H9 (cell line): ENCODE measurements at regions not wholly inside any gene's neighbourhood (a gene's known extent, or its start where the extent isn't known, plus 50 kb on each side); places are given as distances from the start of the nearest gene placed in this dataset.

Source experiments
- DNase-seq: peaks from one replicate; pipeline ENCODE4 v3.0.0-alpha.2; 2017
- H2AFZ ChIP-seq: one replicate; pipeline ENCODE4 v1.6.1; 2013; ENCODE audit warnings: mild to moderate bottlenecking, low read length, control low read depth, moderate library complexity
- H2AK5ac ChIP-seq: 2 replicates; pipeline ENCODE4 v1.6.1; 2013; ENCODE audit warnings: low read length, control low read depth, mixed read lengths; ENCODE audit not compliant: insufficient read length
- H2BK120ac ChIP-seq: one replicate; pipeline ENCODE4 v1.6.1; 2013; ENCODE audit warnings: low read depth, mild to moderate bottlenecking, low read length, control low read depth, inconsistent platforms; ENCODE audit not compliant: poor library complexity, severe bottlenecking
- H2BK12ac ChIP-seq: 2 replicates; pipeline ENCODE4 v1.6.1; 2013; ENCODE audit warnings: low read length, control low read depth, mixed read lengths, low read depth; ENCODE audit not compliant: insufficient read length
- H2BK15ac ChIP-seq: 2 replicates; pipeline ENCODE4 v1.6.1; 2013; ENCODE audit warnings: low read depth, low read length, control low read depth
- H2BK20ac ChIP-seq: one replicate; pipeline ENCODE4 v1.6.1; 2013; ENCODE audit warnings: low read depth, mild to moderate bottlenecking, low read length, control low read depth, inconsistent platforms; ENCODE audit not compliant: poor library complexity, severe bottlenecking
- H2BK5ac ChIP-seq: 2 replicates; pipeline ENCODE4 v1.6.1; 2013; ENCODE audit warnings: low read length, control low read depth, mixed read lengths; ENCODE audit not compliant: insufficient read length
- H3K14ac ChIP-seq: 2 replicates; pipeline ENCODE4 v1.6.1; 2013; ENCODE audit warnings: low read length, control low read depth; ENCODE audit not compliant: insufficient read depth
- H3K18ac ChIP-seq: 2 replicates; pipeline ENCODE4 v1.6.1; 2013; ENCODE audit warnings: low read depth, mild to moderate bottlenecking, mixed read lengths, low read length, control low read depth; ENCODE audit not compliant: insufficient read length
- H3K23ac ChIP-seq: 2 replicates; pipeline ENCODE4 v1.6.1; 2013; ENCODE audit warnings: low read length, control low read depth, mixed read lengths, low read depth; ENCODE audit not compliant: insufficient read length
- H3K23me2 ChIP-seq: 2 replicates; pipeline ENCODE4 v1.6.1; 2013; ENCODE audit warnings: low read depth, mild to moderate bottlenecking, mixed read lengths, low read length, control low read depth; ENCODE audit not compliant: insufficient read length, poor library complexity, severe bottlenecking
- H3K27ac ChIP-seq: 2 replicates; pipeline ENCODE4 v1.5.1; 2013; ENCODE audit warnings: low read length, control low read depth, mixed read lengths, low read depth; ENCODE audit not compliant: insufficient read length
- H3K27me3 ChIP-seq: 2 replicates; pipeline ENCODE4 v1.6.1; 2013; ENCODE audit warnings: low read length, control low read depth, inconsistent platforms; ENCODE audit not compliant: insufficient read depth
- H3K4ac ChIP-seq: 2 replicates; pipeline ENCODE4 v1.6.1; 2013; ENCODE audit warnings: low read depth, mild to moderate bottlenecking, control low read depth, inconsistent platforms, low read length, moderate library complexity
- H3K4me1 ChIP-seq: 2 replicates; pipeline ENCODE4 v1.6.1; 2013; ENCODE audit warnings: low read length, control low read depth, inconsistent platforms; ENCODE audit not compliant: insufficient read depth
- H3K4me2 ChIP-seq: 2 replicates; pipeline ENCODE4 v1.6.1; 2013; ENCODE audit warnings: low read length, control low read depth, mixed read lengths; ENCODE audit not compliant: insufficient read length, insufficient read depth
- H3K56ac ChIP-seq: 2 replicates; pipeline ENCODE4 v1.6.1; 2013; ENCODE audit warnings: low read depth, mild to moderate bottlenecking, mixed read lengths, low read length, control low read depth; ENCODE audit not compliant: insufficient read length
- H3K79me1 ChIP-seq: 2 replicates; pipeline ENCODE4 v1.6.1; 2013; ENCODE audit warnings: low read depth, mild to moderate bottlenecking, moderate library complexity, low read length, control low read depth, inconsistent platforms; ENCODE audit not compliant: insufficient read depth, poor library complexity, severe bottlenecking
- H3K79me2 ChIP-seq: 2 replicates; pipeline ENCODE4 v1.6.1; 2013; ENCODE audit warnings: low read length, control low read depth, inconsistent platforms; ENCODE audit not compliant: insufficient read depth
- H3K9ac ChIP-seq: 2 replicates; pipeline ENCODE4 v1.6.1; 2013; ENCODE audit warnings: low read length, control low read depth, mixed read lengths; ENCODE audit not compliant: insufficient read length; ENCODE audit errors: extremely low read depth
- H3K9me3 ChIP-seq: one replicate; pipeline ENCODE4 v1.6.1; 2013; ENCODE audit warnings: low read depth, low read length, inconsistent platforms; ENCODE audit not compliant: control insufficient read depth
- H3T11ph ChIP-seq: one replicate; pipeline ENCODE4 v1.6.1; 2013; ENCODE audit warnings: mild to moderate bottlenecking, low read length, control low read depth, inconsistent platforms
- H4K20me1 ChIP-seq: one replicate; pipeline ENCODE4 v1.6.1; 2013; ENCODE audit not compliant: control insufficient read depth, insufficient read length, insufficient read depth
- H4K5ac ChIP-seq: 2 replicates; pipeline ENCODE4 v1.6.1; 2013; ENCODE audit warnings: low read depth, mild to moderate bottlenecking, mixed read lengths, low read length, control low read depth; ENCODE audit not compliant: insufficient read length
- H4K8ac ChIP-seq: replicated peaks from 2 replicates; pipeline ENCODE4 v1.6.1; 2013; ENCODE audit warnings: low read length, control low read depth, mixed read lengths, low read depth; ENCODE audit not compliant: insufficient read length
- H4K91ac ChIP-seq: 2 replicates; pipeline ENCODE4 v1.6.1; 2013; ENCODE audit warnings: low read depth, mild to moderate bottlenecking, moderate library complexity, mixed read lengths, low read length, control low read depth; ENCODE audit not compliant: insufficient read length
- H3K27ac Mint-ChIP-seq, 3 experiments: 2 replicates in 2 of 3; 3 replicates in 1 of 3; pipeline ENCODE4 v1.8.0; 2020 to 2021; ENCODE audit warnings: mixed read lengths in 3 of 3, mild to moderate bottlenecking in 1 of 3, moderate library complexity in 1 of 3
- H3K27me3 Mint-ChIP-seq: 2 replicates; pipeline ENCODE4 v1.8.0; 2021; ENCODE audit warnings: low read depth, mild to moderate bottlenecking, moderate library complexity, mixed read lengths
- H3K36me3 Mint-ChIP-seq, 3 experiments: 2 replicates in 2 of 3; 3 replicates in 1 of 3; pipeline ENCODE4 v1.8.0; 2020 to 2021; ENCODE audit warnings: low read depth in 3 of 3, mixed read lengths in 3 of 3; ENCODE audit not compliant: insufficient read depth in 1 of 3
- H3K4me1 Mint-ChIP-seq, 2 experiments: 2 replicates each; pipeline ENCODE4 v1.8.0; 2020; ENCODE audit warnings: mixed read lengths in 2 of 2
- H3K4me3 Mint-ChIP-seq, 2 experiments: 2 replicates in 1 of 2; 3 replicates in 1 of 2; pipeline ENCODE4 v1.8.0; 2020 to 2021; ENCODE audit warnings: mild to moderate bottlenecking in 2 of 2, mixed read lengths in 2 of 2, moderate library complexity in 1 of 2
- H3K9me3 Mint-ChIP-seq, 2 experiments: 2 replicates in 1 of 2; 3 replicates in 1 of 2; pipeline ENCODE4 v1.8.0; 2020; ENCODE audit warnings: mild to moderate bottlenecking in 2 of 2, mixed read lengths in 2 of 2, moderate library complexity in 1 of 2
- WGBS: extraction: QIAGEN DNeasy Blood & Tissue Kit; methylation state at CpG from one replicate; pipeline ENCODE4 v1.1.7; 2013; ENCODE audit warnings: missing lambda C conversion rate, low lambda C conversion rate, mixed read lengths; ENCODE audit not compliant: insufficient read length; ENCODE audit errors: extremely low coverage; 5-methylcytosine and 5-hydroxymethylcytosine counted together
- TF ChIP-seq, protein P1 (sequence below): fragments of 200-600 bp; sonication (generic); conservative IDR thresholded peaks from 3 replicates; pipeline ENCODE4 v1.8.0; 2021; ENCODE audit warnings: antibody characterized with exemption, mild to moderate bottlenecking

- H2AFZ ChIP-seq = no peak overlapping the region
- H2BK15ac ChIP-seq = no peak overlapping the region
- H3T11ph ChIP-seq = no peak overlapping the region
- H3K4ac ChIP-seq = no peak overlapping the region
- peaks cover 63% of the 10 kb centered on the region for H3K27me3 Mint-ChIP-seq
- H4K20me1 ChIP-seq = no peaks in the 10 kb centered on the region
- H4K5ac ChIP-seq = no peak overlapping the region
- no peak overlapping the region for H3K23ac ChIP-seq
- H3K4me2 ChIP-seq = no peak overlapping the region
- H4K8ac ChIP-seq = no peak overlapping the region
- no peaks in the 10 kb centered on the region for H3K79me1 ChIP-seq
- H2BK20ac ChIP-seq = no peak overlapping the region
- no peak for DNase-seq
- H3K36me3 Mint-ChIP-seq = 0 out of 7 replicates have a peak, but pooled peaks cover 0 to 6% (median 0%) of the 10 kb centered on the region in 3 experiments
- H2AK5ac ChIP-seq = no peak overlapping the region
- H3K4me3 Mint-ChIP-seq = no peak overlapping the region
- peaks cover 14 to 19% of the 10 kb centered on the region in 2 experiments for H3K4me1 Mint-ChIP-seq
- no peak overlapping the region for H3K27ac ChIP-seq
- no peak overlapping the region for H3K18ac ChIP-seq
- H3K9me3 Mint-ChIP-seq = peaks cover 2 to 3% of the 10 kb centered on the region in 2 experiments; a peak in 2 of 5 replicates
- no peak overlapping the region for H3K56ac ChIP-seq
- H2BK120ac ChIP-seq = no peak overlapping the region
- H3K9me3 ChIP-seq = no peaks in the 10 kb centered on the region
- no peak overlapping the region for H3K14ac ChIP-seq
- no peak overlapping the region for H3K9ac ChIP-seq
- peaks cover 2% of the 10 kb centered on the region for H3K23me2 ChIP-seq
- H4K91ac ChIP-seq = no peak overlapping the region
- no peak overlapping the region for H2BK5ac ChIP-seq
- H3K4me1 ChIP-seq = no peaks in the 10 kb centered on the region
- no peaks in the 10 kb centered on the region for H3K79me2 ChIP-seq
- no CpG with 5 or more reads among the region's 6 CpGs for WGBS
- H3K27me3 ChIP-seq = no peaks in the 10 kb centered on the region; the same call in 1 of the 2 replicates
- H2BK12ac ChIP-seq = no peak overlapping the region
- H3K27ac Mint-ChIP-seq = no peak overlapping the region
- TF ChIP-seq, protein P1, sequence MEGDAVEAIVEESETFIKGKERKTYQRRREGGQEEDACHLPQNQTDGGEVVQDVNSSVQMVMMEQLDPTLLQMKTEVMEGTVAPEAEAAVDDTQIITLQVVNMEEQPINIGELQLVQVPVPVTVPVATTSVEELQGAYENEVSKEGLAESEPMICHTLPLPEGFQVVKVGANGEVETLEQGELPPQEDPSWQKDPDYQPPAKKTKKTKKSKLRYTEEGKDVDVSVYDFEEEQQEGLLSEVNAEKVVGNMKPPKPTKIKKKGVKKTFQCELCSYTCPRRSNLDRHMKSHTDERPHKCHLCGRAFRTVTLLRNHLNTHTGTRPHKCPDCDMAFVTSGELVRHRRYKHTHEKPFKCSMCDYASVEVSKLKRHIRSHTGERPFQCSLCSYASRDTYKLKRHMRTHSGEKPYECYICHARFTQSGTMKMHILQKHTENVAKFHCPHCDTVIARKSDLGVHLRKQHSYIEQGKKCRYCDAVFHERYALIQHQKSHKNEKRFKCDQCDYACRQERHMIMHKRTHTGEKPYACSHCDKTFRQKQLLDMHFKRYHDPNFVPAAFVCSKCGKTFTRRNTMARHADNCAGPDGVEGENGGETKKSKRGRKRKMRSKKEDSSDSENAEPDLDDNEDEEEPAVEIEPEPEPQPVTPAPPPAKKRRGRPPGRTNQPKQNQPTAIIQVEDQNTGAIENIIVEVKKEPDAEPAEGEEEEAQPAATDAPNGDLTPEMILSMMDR = no peak
Observed at GRCh38 chr2:88345842-88346241, 106.7 kb downstream of the FOXI3 start.
